Fibroblast of upper back skin (primary cell): ENCODE measurements at regions not wholly inside any gene's neighbourhood (a gene's known extent, or its start where the extent isn't known, plus 50 kb on each side); places are given as distances from the start of the nearest gene placed in this dataset.
"Not testable (repeated sequence)": the region's sequence is repeated elsewhere in the genome, so short reads cannot be mapped to it uniquely, and the experiment has no call there.

Source experiments
- DNase-seq: peaks from one replicate; pipeline ENCODE4 v3.0.0-alpha.2; 2013

DNA sequence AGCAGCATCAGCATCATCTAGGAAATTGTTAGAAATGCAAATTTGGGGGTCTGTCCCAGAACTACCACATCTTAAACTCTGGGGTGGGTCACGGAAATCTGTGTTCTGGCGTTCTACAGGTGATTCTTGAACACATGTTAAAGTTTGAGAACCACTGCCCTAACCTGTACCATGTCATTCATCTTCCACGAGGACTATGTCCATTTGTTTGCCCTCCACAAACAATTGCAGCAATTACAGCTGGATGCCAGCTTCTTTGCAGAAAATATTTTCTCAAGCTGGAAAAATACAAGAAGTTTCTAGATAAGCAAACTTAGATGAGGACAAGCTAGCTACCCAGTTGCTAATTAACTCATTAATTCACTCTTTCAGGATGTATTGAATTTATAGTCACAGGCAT lies 54.1 kb downstream of the MAFB start:
- no peak for DNase-seq

DNA sequence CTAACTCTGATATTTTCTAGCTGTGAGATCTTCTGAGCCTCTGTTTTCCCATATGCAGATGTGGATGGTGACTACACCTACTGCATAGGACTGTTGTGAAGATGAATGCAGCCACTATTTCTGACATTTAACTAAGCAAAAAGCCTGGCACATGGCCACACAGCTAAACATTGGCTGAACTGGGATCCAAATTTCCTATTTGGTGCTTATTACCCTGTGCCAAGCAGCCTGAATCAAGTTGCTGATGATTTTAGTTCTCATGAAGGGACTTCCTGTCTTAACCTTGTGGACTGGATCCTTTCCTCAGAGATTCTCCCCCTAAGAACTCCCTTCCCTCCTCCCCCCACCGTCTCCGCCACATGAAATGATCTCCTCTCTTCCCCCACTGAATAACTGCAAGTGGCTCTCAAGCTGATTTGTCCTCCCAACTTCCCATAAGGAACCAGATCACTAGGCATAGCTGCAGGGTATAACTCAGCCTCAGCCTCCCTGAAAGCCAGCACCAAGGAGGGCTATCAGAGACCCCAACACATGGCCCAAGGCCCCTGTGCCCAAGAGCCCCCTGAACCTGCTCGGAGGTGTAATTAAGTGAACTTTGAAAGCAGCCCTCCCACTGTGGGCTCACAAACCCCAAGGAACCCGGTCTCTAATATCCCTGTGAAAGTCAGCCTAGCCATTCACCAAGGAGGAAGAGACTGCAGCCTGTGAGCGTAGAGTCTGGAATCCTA lies 55.7 kb downstream of the MAFB start:
- no peak for DNase-seq

DNA sequence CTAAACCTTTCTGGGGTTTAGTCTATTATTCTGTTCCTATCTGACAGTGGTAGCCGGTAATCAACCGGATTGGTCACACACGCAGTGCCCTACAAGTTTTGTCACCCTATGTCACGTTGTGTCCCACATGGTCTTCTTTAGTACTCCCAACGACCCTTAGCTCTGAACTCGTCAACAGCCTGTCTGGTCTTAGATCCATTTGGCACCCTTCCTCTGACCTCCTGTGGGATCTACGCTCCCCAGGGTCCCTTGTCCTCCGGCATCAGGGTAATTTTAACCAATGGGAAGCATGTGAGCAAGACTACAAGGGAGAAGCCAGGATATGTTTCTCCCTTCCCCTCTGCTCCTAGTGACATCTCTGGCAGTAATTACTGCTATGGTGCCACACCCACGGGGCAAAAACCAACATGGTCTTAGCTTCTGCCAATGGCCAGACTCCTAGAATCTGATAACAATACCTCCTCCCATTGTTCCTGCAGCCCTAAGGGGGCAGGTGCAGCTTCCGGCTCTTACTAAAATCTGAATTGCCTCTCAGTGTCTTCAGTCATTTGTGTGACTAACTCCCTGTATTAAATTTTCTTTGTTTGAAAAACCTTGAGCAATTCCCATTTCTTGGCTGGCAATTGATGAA lies 56.6 kb downstream of the MAFB start:
- DNase-seq, result no peak

DNA sequence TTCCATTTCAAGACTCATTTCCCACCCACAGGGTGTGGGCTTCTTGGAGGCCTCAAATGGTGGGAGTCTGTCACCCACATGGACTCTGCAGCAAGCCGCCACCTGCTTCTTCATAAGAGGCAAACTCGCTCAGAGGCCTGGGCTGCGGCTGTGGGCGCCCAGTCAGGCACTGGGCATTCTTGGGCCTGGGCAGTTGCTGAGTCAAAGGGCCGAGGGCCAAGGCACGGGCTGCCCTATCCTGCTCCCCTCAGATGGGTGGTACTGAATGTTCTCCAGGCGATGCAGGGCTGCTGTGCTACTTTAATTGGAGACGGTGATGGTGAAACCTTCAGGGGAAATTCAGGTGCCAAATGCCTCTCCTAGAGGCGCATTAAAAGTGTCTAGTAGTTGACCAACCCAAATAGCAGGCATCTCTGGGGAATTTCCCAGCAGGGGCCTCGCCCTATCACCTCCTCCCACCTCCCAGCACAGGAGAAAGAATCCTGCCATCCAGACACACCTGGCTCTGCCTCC lies 57.9 kb downstream of the MAFB start:
- DNase-seq, result no peak

DNA sequence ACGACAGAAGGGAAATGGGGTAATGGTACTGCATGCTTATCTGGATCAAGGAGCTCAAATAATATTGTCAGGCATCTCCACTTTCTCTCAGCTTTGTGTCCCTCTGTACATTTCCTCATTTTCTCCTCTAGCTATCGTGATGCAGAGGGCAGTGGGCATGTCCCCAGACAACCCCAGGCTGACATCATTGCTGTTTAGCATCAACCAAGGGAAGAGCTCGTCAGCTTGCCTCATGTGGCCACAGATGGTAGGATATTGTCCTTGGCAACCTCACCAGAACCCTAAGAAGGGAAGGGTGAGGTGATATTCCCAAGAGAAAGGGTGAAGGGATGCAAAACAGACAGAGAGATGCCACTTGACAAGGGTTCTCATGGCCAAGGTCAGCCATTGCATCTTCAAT lies 58.3 kb downstream of the MAFB start:
- no peak for DNase-seq

DNA sequence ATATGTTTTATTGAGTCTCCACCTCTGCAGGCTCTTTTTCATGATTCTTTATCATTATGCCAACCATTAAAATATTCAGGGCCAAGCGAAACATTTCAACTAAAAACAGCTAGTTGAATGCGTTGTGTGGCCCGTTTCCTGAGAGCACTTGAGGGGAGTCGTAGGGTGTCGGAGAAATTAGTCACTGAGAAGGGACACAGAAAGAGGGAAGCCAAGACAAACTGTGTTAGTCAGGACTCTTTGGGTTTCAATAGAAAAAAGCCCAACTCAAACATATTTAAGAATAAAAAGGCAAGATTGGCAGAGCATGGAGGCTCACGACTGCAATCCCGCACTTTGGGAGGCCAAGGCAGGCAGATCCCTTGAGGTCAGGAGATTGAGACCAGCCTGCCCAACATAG lies 58.9 kb downstream of the MAFB start:
- DNase-seq, result no peak

DNA sequence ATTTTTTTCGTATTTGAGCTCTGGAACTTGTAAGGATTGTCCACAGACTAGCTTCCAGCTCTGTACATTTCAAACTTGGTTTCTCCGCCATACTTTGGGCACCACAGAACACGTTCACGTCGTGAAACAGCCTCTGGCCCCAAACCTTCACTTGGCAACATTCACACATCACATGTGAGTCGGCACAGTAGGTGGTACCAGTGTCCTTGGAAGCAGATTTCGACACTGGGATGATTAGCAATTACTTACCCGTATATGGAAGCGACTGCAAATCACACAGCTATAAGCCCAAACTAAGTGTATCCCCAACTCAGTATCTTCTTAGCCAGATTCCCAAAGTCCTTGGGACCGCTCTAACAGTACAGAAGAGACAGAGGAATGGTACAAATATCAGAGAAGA lies 60.2 kb downstream of the MAFB start:
- no peak for DNase-seq

DNA sequence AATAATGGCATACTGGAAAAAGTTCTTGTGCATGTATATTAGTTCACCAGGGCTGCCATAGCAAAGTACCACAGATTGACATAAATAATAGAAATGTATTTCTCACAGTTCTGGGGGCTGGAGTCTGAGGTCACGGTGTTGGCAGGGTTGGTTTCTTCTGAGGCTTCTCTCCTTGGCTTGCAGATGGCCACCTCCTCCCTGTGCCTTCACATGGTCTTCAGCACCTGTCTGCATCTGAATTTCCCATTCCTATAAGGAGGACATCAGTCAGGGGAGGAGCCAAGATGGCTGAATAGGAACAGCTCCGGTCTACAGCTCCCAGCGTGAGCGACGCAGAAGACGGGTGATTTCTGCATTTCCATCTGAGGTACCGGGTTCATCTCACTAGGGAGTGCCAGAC lies 70.0 kb downstream of the MAFB start:
- DNase-seq, result not testable (repeated sequence)

DNA sequence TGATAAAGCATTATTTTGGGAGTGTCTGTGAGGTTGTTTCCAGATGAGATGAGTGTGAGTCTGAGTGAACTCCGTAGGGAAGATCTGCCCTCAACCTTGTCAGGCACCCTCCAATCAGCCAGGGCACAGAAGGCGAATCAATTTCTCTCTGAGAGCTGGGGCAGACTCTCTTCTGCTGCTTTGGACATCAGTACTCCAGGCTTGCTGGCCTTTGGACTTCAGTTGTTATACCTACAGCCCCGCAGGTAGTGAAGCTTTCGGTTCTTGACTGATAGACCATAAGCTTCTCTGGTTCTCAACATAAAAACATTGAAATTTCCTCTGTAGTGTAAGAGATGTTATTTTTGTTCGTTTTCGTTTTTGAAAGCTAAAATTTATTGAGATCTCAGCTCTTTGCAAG lies 71.4 kb downstream of the MAFB start:
- DNase-seq, result no peak

DNA sequence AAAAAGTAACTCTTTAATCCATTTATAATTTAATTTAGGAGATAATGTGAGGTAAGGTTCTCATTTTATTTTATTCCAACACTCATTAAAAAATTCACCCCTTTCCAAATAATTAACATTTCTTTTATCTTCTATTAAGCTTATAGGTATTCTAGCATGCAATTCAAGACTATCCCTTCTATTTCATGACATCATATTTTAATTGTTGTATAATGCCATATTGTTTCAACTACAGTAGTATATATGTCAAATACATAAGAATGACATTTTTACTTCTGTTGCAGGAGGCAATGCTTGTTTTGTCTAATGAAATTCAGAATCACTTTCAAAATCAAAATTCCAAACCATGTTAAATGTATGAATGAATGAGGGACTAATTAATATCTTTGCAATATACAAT lies 76.2 kb downstream of the MAFB start:
- DNase-seq, result no peak

DNA sequence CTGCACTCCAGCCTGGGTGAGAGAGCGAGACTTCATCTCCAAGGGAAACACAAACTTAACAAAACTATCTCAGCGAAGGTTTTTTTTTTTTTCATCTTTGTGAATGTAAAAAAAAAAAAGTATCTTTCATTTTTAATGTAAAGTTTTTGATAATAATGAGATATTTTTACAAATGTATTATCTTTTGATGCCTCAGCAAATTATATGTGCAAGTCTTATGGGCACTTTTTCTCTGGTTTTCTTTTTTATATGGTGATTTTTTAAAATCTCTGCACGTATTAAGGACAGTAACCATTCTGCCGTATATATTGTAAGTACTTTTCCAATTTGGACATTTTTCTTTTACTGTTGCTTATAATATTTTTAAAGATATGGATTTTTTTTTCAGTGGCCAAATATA lies 76.8 kb downstream of the MAFB start:
- no peak for DNase-seq

DNA sequence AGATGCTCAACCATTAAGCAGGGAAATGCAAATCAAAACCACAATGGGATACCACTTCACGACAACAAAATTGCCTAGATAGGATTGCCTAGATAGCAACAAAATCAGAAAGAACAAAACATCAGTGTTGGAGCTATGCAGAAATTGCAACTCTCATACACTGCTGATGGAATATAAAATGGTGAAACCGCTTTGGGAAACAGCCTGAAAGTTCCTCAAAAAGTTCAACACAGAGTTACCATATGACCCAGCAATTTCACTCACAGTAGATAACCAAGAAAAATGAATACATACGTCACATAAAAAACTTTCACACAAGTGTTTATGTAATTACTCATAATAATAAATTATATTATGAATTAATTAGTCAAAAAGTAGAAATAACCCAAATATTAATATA lies 78.3 kb downstream of the MAFB start:
- no peak for DNase-seq

DNA sequence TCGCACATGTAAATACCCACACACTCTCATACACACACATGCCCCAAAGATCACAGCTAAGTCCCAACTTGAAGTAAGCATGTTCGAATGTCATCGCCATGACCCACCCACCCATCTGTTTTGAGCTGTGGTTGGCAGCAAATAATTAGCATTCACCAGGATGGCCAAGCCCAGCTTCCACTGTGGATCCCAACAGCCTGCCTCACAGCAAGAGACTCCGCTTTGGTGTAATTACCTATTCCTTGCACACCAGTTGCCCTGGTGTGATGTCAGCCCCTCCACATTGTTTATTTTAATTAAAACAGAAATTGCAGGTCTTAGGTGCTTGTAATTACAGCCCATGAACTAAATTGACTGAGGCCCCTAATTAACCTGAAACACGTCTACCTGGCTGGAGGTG lies 81.1 kb downstream of the MAFB start:
- no peak for DNase-seq

DNA sequence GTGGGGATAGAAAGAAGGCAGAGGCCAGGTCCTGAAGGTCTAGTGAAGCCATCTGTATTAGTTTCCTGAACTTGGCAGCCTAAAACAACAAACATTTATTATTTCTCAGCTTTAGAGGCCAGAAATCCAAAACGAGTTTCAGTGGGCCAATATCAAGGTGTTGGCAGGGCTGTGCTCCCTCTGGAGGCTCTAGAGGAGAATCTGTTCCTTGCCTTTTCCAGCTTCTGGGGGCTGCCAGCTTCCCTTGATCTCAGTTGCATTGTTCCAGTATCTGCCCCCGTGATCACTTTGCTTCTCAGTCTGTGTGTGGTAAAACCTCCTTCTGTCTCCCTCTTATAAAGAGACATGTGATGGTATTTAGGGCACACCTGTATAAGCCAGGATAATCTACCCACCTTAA lies 82.4 kb downstream of the MAFB start:
- DNase-seq, result no peak

DNA sequence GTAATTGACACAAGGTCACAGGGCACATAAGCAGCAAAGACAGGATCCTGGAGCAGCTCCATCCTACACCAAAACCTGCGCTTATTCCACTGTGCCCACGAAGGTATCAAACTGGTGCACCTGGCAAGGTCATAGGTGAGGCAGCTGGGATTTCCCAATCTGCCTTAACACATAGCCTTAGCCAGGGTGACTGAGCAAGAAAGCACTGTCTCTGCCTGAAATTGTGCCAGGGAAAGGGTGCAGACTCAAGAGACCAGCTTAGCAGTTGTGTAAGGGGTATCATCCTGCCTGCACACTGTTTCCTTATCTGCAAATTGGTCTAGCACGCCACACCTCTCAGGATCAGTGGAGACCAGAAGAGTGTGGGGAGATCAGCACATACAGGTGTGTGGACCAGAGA lies 82.8 kb downstream of the MAFB start:
- DNase-seq, result no peak

DNA sequence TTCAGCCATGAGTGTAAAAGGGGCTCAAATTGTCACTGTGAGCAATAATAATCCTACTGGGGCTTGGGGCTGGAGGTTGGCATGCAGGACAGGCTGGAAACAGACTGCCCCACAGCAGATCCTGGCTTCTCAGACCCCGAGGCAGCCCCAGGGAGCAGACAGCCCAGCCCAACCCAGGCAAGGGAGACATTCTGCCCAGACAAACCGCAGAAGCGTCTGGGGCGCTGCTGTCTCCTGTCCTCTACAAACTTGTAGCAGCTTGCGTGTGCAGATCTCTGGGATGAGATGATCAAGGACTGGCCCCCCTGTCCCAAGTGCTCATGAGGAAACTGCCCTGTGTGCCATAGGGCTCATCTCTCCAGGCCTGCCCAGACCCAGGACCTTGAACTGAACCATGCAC lies 84.6 kb downstream of the MAFB start:
- DNase-seq, result no peak

DNA sequence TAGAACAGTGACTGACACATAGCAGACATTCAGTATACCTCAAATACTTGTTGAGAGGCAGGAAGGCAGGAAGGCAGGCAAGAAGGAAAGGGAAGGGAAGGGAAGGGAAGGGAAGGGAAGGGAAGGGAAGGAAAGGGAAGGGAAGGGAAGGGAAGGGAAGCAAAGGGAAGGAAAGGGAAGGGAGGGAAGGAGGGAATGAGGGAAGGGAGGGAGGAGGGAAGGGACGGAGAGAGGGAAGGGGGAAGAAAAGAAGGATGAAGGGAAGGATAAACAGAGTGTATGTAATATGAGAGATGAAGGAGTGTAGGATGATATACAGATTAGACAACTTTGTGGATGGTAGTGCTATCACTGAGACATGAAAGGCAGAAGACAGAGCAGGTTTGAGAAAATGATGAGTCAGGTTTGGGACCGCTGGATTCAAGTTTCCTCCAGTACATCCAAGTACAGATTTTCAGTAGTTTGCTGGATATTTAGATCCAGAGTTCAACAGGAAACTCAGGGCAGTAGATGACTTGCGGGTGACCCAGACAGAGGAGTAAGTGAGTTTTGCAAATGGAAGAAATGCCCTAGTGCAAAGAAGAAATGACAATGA lies 85.9 kb downstream of the MAFB start:
- DNase-seq, result no peak

DNA sequence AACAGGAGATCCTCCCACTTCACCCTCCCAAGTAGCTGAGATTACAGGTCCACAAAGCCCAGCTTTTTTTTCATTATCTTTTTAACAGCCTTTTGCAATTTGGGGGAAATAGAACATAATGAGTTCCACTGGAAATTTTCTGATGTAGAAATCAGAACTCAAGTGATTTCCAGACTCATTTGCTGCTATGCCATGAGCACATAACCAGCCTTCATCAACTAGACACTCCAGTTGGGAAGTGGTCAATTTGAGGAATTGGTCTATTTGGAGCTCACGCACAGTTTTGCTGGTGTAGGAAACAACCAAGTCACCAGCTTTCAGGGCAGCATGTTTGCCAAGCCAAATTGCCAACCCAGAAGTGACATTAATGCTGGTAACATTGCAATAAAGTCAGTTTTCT lies 86.7 kb downstream of the MAFB start:
- no peak for DNase-seq

DNA sequence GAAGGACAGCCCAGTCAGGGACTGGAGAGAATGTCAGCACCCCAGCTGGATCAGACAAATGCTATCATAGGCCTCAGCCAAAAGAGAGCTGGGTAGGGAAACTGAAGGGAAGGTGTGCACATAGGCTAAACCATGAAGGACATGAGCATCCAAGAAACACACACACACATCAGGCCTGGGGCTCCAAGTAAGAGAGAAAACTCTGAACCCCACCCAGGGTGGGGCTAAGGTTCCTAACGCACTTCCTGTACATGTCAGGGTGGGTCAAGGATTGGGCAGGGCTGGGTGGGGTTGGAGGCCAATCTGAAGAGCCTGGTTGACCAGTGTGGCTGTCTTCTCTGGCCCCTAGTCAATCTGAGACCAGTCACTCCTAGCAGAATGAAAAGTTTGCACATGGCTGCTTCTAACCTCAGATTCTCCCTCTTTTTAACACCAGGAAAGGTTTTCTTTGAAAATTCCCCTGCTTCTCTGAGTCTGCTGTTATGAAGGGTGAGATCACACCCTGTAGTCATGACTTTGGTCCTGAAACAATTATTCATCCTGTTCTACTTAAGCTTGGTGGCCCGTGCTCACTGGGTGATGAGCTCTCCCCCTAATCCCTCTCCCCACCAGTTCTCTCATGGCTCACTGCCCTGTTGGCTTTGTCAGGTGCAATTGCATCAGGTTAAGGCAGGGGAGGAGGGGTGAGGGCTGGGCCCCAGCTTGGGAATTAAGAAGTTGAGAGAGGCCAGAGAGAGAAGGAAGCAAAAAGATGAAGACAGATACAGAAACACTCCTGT lies 88.4 kb downstream of the MAFB start:
- no peak for DNase-seq

DNA sequence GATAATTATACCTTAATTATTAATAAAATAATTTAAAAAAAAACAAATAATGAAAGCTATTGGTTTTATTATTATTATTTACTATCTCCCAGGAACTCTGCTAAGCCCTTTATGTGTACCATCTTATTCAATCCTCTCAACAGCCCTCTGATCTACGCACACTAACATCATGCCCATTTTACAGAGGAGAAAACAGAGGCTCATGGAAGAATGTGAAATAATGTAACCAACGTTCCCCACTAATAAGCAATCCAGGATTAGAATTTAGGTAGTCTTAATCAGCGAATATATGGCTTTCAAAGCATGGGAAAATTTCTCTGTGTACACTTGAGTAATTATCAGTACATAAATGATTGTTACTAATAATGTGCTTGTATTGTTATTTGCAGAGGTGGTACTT lies 89.0 kb downstream of the MAFB start:
- no peak for DNase-seq

DNA sequence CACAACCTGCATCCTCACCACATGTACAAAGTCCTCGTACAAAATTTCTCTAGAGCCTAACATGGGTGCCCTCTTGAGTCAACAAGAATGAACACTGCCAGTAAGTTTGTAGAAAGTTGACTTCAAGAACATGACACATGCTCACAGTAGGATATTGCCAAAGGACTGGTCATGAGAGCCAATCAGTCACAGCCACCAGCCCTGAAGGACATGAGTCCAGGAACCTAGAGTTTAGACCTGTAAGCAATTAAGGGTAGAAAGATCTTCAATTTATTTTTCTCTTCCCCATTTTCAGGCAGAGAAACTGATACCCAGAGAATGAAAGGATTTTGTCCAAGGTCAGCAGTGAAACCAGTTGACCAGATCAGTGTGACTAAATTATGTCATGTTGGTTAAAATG lies 96.1 kb downstream of the MAFB start:
- no peak for DNase-seq

DNA sequence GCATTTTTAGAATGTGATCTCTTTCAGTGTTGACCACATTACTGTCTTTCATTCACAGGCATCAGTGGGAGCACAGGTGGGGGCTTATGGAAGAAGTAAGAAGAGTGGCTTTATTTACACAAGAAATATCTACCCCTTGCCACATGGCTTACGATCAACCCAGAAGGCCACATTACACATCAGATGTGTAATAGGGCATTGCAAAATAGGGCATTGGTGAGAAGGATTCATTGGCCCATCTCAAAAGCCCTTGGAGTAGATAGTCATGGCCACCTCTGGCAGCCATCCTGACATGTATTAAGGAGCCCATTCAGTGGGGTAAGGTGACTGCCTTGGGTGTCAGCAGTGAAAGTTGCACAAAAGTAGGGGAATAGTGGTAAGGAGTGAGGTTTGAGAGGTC lies 97.5 kb downstream of the MAFB start:
- DNase-seq, result no peak

DNA sequence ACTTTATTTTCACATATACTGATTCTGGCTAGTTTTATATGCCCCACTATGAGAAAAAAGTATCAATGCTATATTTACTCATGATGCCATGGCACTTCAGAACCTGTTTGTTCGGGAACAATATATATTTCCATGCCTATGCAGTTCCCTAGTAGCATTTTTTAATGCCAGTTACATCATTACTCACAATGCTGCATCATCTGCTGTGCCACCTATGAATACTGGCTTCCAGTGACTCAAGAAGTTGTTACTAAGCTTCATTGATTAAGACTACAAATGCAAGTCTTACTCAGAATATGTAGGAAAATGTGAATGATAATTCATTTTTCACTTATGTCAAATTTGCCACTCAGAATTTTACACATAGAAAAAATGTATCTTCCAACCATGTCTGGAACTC lies 97.9 kb downstream of the MAFB start:
- no peak for DNase-seq

DNA sequence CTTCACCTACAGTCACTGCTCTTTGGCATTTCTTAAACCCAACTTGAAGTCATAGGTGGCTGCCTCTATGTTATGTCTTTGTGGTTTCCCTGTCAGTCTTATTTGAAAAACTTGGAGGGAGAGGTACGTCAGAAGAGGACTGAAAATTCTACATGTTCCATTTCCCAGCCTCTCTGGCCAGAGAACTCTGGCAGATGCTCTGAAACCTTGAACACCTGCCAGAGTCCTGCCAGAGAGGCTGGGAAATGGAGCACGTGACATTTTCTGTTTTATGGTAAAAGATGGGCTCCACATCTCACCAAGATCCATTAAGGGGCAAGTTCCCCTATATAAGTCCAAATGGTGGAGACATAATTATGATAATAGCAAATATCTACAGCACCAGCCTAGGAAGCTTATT lies 99.5 kb downstream of the MAFB start:
- DNase-seq, result no peak
